ENCODE measurements at regions not wholly inside any gene's neighbourhood (a gene's known extent, or its start where the extent isn't known, plus 50 kb on each side); places are given as distances from the start of the nearest gene placed in this dataset.
"Not testable (repeated sequence)": the region's sequence is repeated elsewhere in the genome, so short reads cannot be mapped to it uniquely, and the experiment has no call there.

DNA sequence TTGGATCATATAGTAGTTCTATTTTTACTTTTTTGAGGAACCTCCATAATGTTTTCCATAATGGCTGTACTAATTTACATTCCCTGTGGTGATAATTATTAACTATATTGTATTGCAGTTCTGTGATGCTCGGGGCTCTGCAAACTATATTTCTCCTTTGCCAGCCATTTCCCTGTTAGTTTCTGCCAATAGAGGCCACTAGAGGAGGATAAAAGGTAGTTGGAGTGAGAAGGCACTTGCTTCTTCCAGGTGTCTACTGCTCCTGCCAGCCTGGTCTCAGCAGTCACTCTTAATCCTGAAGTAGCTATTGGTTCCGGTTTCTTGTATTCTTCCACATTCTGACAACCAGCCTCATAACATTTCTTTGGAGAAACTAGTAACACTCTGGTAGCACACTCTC, 233.9 kb upstream of the GBE1 start:
- no peak for DNase-seq
- Histone ChIP-seq H3K36me3 (no peaks in the 10 kb centered on the region), H3K4me3 (no peak overlapping the region), H3K9me3 (peaks cover 0 to 8% (median 0%) of the 10 kb centered on the region in 11 donors), H3K27ac (no peak overlapping the region), H3K27me3 (no peaks in the 10 kb centered on the region), H3K4me1 (peaks cover 4 to 19% (median 9%) of the 10 kb centered on the region in 9 donors)
- no peak for ATAC-seq
- TF ChIP-seq CTCF (IDR thresholded peaks at IDR 0.05): no peak
- 69 to 97% methylated on average over 2 of the region's 2 CpGs for WGBS, 2 donors
- intact Hi-C loops (cut with DNase I): no loop called here

DNA sequence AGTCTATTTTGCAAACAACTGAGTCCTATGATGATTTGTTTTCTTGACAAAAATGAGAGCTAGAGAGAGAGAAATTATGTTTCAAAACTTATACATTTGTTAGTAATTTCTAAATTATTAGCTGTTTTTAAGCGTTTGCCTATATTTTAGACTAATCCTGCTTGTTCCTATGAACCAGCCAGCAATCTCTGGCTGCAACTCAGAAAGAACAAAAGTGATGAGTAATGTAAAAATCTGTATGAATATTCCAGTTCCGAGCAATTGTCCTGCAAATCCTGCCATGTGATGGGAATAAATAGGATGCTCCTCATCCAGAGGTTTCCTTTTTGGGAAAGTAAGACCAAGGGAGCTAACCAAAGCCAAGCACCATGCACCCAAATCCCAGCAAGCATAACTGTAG, 228.3 kb upstream of the GBE1 start:
- ATAC-seq (no peak), DNase-seq (no peak)
- Histone ChIP-seq H3K4me3 (no peak overlapping the region), H3K27me3 (no peaks in the 10 kb centered on the region), H3K27ac (no peak overlapping the region), H3K36me3 (no peaks in the 10 kb centered on the region), H3K9me3 (no peaks in the 10 kb centered on the region), H3K4me1 (no peaks in the 10 kb centered on the region)
- TF ChIP-seq CTCF (IDR thresholded peaks at IDR 0.05): no peak
- 70 to 88% methylated on average over 2 of the region's 2 CpGs for WGBS, 2 donors
- intact Hi-C loops (cut with DNase I): no loop called here

DNA sequence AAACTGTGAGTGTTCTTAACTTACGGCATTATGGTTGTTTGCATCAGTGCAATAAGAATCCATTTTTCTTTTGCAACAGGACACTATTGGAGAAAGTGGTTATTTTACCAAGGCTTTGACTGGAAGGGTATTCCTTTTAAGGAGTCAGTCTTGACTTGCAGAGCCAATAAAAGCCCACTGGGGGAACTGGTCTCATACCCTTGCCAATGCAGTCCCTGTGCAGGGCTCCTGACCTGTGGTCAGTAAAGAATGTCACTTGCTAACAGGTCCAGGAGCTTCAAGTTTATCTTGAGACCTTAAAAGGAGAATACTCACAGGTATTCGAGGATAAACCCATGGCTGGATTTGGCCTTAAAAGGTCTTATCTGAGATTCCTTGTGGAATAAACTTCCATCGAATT, 227.8 kb upstream of the GBE1 start:
- H3K9me3 ChIP-seq: no peaks in the 10 kb centered on the region
- DNase-seq (no peak), ATAC-seq (no peak)
- H3K27me3 ChIP-seq: no peaks in the 10 kb centered on the region
- H3K4me1 ChIP-seq: no peaks in the 10 kb centered on the region
- no peak overlapping the region for H3K27ac ChIP-seq
- no peak for TF ChIP-seq CTCF (IDR thresholded peaks at IDR 0.05)
- H3K4me3 ChIP-seq: no peak overlapping the region
- H3K36me3 ChIP-seq: no peaks in the 10 kb centered on the region
- WGBS, 2 donors: 89 to 90% methylated on average over 3 of the region's 3 CpGs
- intact Hi-C loops (cut with DNase I): no loop called here

- H3K27me3 ChIP-seq; H3K9me3 ChIP-seq; H3K4me1 ChIP-seq; intact Hi-C loops (cut with DNase I); ATAC-seq; DNase-seq; H3K4me3 ChIP-seq; H3K27ac ChIP-seq; H3K36me3 ChIP-seq: not testable (repeated sequence)
- WGBS, 2 donors: 95 to 97% methylated on average over 11 of the region's 11 CpGs
Observed at GRCh38 chr3:81987412-81987811, 226.0 kb upstream of the GBE1 start.

- no peaks in the 10 kb centered on the region for H3K9me3 ChIP-seq
- no peak overlapping the region for H3K27ac ChIP-seq
- no peaks in the 10 kb centered on the region for H3K4me1 ChIP-seq
- no peak for TF ChIP-seq CTCF (IDR thresholded peaks at IDR 0.05)
- no peaks in the 10 kb centered on the region for H3K36me3 ChIP-seq
- no peak overlapping the region for H3K4me3 ChIP-seq
- ATAC-seq (no peak), DNase-seq (no peak)
- 81% methylated on average over 12 of the region's 12 CpGs for WGBS, 2 donors
- intact Hi-C loops (cut with DNase I): no loop called here
- H3K27me3 ChIP-seq: no peaks in the 10 kb centered on the region
Observed at GRCh38 chr3:81985996-81986723, 224.7 kb upstream of the GBE1 start.

Data from heart right ventricle (tissue), 16 donors.